Tibial artery (tissue), 4 donors: ENCODE measurements at regions not wholly inside any gene's neighbourhood (a gene's known extent, or its start where the extent isn't known, plus 50 kb on each side); places are given as distances from the start of the nearest gene placed in this dataset.

Experiments
- DNase-seq, 2 donors: peaks; one replicate each; pipeline ENCODE4 v3.0.0-alpha.2; 2019
- H3K27ac ChIP-seq, 2 donors: fragments of 200-600 bp; sonication (generic) in 1 of 2; 1 replicate in 1 of 2; 2 replicates in 1 of 2; pipeline ENCODE4 v1.5.1; 2018 to 2019; ENCODE audit warnings: mild to moderate bottlenecking in 1 of 2
- H3K27me3 ChIP-seq, 2 donors: fragments of 200-600 bp; sonication (generic) in 1 of 2; one replicate each; pipeline versions ENCODE4 v1.5.1 to v1.6.0; 2016 to 2019
- H3K36me3 ChIP-seq, 3 donors: fragments of 200-600 bp; sonication (generic) in 2 of 3; one replicate each; pipeline ENCODE4 v1.5.1; 2016 to 2019; ENCODE audit warnings: mild to moderate bottlenecking in 2 of 3
- H3K4me1 ChIP-seq, 4 donors: fragments of 200-600 bp; sonication (generic) in 2 of 4; 1 replicate in 3 of 4; 2 replicates in 1 of 4; pipeline ENCODE4 v1.5.1; 2016 to 2019
- H3K4me3 ChIP-seq, 2 donors: fragments of 200-600 bp; sonication (generic) in 1 of 2; 1 replicate in 1 of 2; 2 replicates in 1 of 2; pipeline ENCODE4 v1.5.1; 2018 to 2019; ENCODE audit warnings: mild to moderate bottlenecking in 2 of 2
- H3K9me3 ChIP-seq, 3 donors: fragments of 200-600 bp; sonication (generic) in 1 of 3; one replicate each; pipeline ENCODE4 v1.5.1; 2016 to 2019
- intact Hi-C: fragments of 100-400 bp; cut with DNase I; formaldehyde crosslinking; loops from one replicate; pipeline ENCODE4 v1.15.0; 2023; ENCODE audit warnings: low total_unique reads
- TF ChIP-seq, protein P1 (sequence below), 2 experiments: fragments of 200-600 bp in 1 of 2; fragments of 450-650 bp in 1 of 2; IDR thresholded peaks; one replicate each; pipeline ENCODE4 v1.5.1; 2017 to 2019; ENCODE audit warnings: antibody characterized with exemption in 2 of 2, mild to moderate bottlenecking in 1 of 2, moderate library complexity in 1 of 2

DNA sequence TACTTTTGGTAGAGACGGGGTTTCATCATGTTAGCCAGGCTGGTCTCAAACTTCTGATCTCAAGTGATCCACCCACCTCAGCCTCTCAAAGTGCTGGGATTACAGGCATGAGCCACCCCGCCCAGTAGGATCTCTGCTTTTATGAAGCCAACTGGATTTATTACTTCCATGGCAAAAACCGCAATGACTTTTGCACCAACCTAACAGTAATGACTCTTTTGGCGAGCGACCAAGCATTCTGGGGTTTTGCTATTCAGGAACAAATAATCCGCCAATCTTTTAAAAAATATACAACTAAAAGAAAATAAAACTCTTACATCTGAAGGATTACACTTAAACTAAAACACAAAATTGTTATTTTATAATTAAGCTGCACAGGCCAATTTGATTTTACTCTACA lies 260.6 kb downstream of the ZEB2 start:
- peaks cover 0 to 9% (median 3%) of the 10 kb centered on the region in 3 donors for H3K9me3 ChIP-seq
- intact Hi-C loops, result no loop called here
- TF ChIP-seq, protein P1, sequence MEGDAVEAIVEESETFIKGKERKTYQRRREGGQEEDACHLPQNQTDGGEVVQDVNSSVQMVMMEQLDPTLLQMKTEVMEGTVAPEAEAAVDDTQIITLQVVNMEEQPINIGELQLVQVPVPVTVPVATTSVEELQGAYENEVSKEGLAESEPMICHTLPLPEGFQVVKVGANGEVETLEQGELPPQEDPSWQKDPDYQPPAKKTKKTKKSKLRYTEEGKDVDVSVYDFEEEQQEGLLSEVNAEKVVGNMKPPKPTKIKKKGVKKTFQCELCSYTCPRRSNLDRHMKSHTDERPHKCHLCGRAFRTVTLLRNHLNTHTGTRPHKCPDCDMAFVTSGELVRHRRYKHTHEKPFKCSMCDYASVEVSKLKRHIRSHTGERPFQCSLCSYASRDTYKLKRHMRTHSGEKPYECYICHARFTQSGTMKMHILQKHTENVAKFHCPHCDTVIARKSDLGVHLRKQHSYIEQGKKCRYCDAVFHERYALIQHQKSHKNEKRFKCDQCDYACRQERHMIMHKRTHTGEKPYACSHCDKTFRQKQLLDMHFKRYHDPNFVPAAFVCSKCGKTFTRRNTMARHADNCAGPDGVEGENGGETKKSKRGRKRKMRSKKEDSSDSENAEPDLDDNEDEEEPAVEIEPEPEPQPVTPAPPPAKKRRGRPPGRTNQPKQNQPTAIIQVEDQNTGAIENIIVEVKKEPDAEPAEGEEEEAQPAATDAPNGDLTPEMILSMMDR (IDR thresholded peaks at IDR 0.05), result no peak
- H3K4me3 ChIP-seq, result no peak overlapping the region
- H3K27me3 ChIP-seq, result no peaks in the 10 kb centered on the region
- no peak overlapping the region for H3K27ac ChIP-seq
- DNase-seq, result no peak
- H3K4me1 ChIP-seq, result peaks cover 0 to 3% (median 0%) of the 10 kb centered on the region in 4 donors
- H3K36me3 ChIP-seq, result peaks cover 0 to 2% (median 0%) of the 10 kb centered on the region in 3 donors

DNA sequence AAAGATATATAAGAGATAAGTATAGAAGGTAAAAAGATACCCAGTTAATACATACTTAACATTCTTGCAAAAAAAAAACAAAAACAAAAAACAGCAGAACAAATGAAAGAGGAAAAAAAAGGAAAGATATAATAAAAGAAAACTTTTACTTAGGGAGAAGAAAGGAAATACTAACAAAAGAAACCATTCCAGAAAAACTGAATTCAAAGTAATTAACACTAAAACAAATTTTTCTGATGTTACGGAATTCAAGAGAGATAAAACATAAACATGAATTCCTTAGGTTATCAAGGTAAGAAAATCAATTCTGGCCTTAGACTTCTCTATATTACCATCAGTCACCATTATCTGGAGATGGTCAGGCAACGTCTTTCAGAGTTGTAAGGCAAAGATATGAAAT lies 261.8 kb downstream of the ZEB2 start:
- no peak overlapping the region for H3K4me3 ChIP-seq
- no peak overlapping the region for H3K27ac ChIP-seq
- peaks cover 0 to 3% (median 0%) of the 10 kb centered on the region in 4 donors for H3K4me1 ChIP-seq
- H3K27me3 ChIP-seq, result no peaks in the 10 kb centered on the region
- intact Hi-C loops, result no loop called here
- no peak for DNase-seq
- peaks cover 3 to 16% (median 15%) of the 10 kb centered on the region in 3 donors for H3K9me3 ChIP-seq
- H3K36me3 ChIP-seq, result peaks cover 0 to 6% (median 0%) of the 10 kb centered on the region in 3 donors
- TF ChIP-seq, protein P1 (IDR thresholded peaks at IDR 0.05), result no peak

DNA sequence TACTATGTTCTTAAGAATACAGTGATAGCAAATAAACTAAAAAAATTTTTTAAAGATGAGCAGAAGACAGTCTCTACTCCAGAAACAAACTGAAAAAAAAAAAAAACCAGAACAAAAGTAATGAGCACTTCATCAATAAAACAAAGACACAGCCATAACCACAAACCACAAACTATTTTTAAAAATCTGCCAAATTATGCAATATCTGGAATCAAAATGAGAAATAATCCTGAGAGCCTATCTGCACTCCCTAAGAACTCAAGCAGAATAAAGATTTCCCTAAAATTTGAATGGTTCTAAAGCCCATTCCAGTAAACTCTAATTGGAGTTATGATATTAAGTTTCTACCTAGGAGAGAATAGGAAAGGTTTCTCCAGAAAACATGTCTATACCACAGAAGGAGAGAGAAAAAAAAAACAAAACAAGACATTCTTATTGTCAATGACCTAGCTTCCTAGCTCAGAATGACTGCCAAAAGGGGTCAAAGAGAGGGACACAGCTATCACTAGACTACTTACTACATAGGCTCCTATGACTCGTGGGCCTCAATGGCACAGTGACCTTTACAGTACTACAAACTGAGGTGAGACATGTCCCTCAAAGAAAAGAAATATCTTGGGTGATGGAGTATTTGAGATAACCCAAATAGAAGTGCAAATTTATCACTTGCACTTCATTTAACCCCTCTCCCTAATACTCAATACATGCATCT lies 262.8 kb downstream of the ZEB2 start:
- peaks cover 8 to 23% (median 22%) of the 10 kb centered on the region in 3 donors for H3K9me3 ChIP-seq

GRCh38 chr2:144254342-144255235 lies 265.3 kb downstream of the ZEB2 start:
- TF ChIP-seq, protein P1 (IDR thresholded peaks at IDR 0.05), result no peak
- peaks cover 0 to 6% (median 0%) of the 10 kb centered on the region in 3 donors for H3K36me3 ChIP-seq
- no peaks in the 10 kb centered on the region for H3K27me3 ChIP-seq
- no peak for DNase-seq
- intact Hi-C loops, result no loop called here
- peaks cover 8 to 28% (median 22%) of the 10 kb centered on the region in 3 donors for H3K9me3 ChIP-seq
- H3K4me3 ChIP-seq, result no peak overlapping the region
- H3K27ac ChIP-seq, result no peak overlapping the region
- H3K4me1 ChIP-seq, result peaks cover 0 to 3% (median 0%) of the 10 kb centered on the region in 4 donors

More for the DNA sequence above, 262.8 kb downstream of the ZEB2 start:
- no peak overlapping the region for H3K4me3 ChIP-seq
- H3K4me1 ChIP-seq, result peaks cover 0 to 3% (median 0%) of the 10 kb centered on the region in 4 donors
- peaks cover 0 to 6% (median 0%) of the 10 kb centered on the region in 3 donors for H3K36me3 ChIP-seq
- no peaks in the 10 kb centered on the region for H3K27me3 ChIP-seq
- TF ChIP-seq, protein P1 (IDR thresholded peaks at IDR 0.05), result no peak
- H3K27ac ChIP-seq, result no peak overlapping the region
- DNase-seq, result no peak
- intact Hi-C loops, result no loop called here

- intact Hi-C loops, result no loop called here
- TF ChIP-seq, protein P1 (IDR thresholded peaks at IDR 0.05), result no peak
- Histone ChIP-seq H3K4me1 (peaks cover 0 to 3% (median 0%) of the 10 kb centered on the region in 4 donors), H3K27me3 (no peaks in the 10 kb centered on the region), H3K27ac (no peak overlapping the region), H3K9me3 (peaks cover 8 to 28% (median 19%) of the 10 kb centered on the region in 3 donors), H3K4me3 (no peak overlapping the region), H3K36me3 (peaks cover 0 to 6% (median 0%) of the 10 kb centered on the region in 3 donors)
- DNase-seq, result no peak
These were observed 266.2 kb downstream of the ZEB2 start for GRCh38 chr2:144253743-144254142.
